GM18498 (cell line): ENCODE measurements at regions not wholly inside any gene's neighbourhood (a gene's known extent, or its start where the extent isn't known, plus 50 kb on each side); places are given as distances from the start of the nearest gene placed in this dataset.
"Not testable (repeated sequence)": the region's sequence is repeated elsewhere in the genome, so short reads cannot be mapped to it uniquely, and the experiment has no call there.

ENCODE experiments used
- ATAC-seq: cut with Tn5 transposase; IDR thresholded peaks from one replicate; pipeline ENCODE4 v1.9.1; 2021; ENCODE audit warnings: mild to moderate bottlenecking, moderate library complexity; ENCODE audit not compliant: unreplicated experiment

- peak; percentile 81 for ATAC-seq
Observed at GRCh38 chr13:52565324-52565723, 76.9 kb upstream of the HNRNPA1L2 start.

- peak; percentile 74 for ATAC-seq
Observed at GRCh38 chr13:52569904-52570602, 72.2 kb upstream of the HNRNPA1L2 start.

GRCh38 chr13:52571163-52571562, 71.1 kb upstream of the HNRNPA1L2 start:
- not testable (repeated sequence) for ATAC-seq

- ATAC-seq: peak; percentile 74
Observed at GRCh38 chr13:52582962-52583361, 59.3 kb upstream of the HNRNPA1L2 start.
